HG02870 (cell line): ENCODE measurements at regions not wholly inside any gene's neighbourhood (a gene's known extent, or its start where the extent isn't known, plus 50 kb on each side); places are given as distances from the start of the nearest gene placed in this dataset.

Experiments used
- ATAC-seq: cut with Tn5 transposase; IDR thresholded peaks from one replicate; pipeline ENCODE4 v1.9.1; 2021; ENCODE audit warnings: mild to moderate bottlenecking, moderate library complexity; ENCODE audit not compliant: unreplicated experiment

- ATAC-seq, result no peak
These were observed 178.4 kb upstream of the ADAMTS5 start for GRCh38 chr21:27145134-27145798.

- no peak for ATAC-seq
These were observed 176.6 kb upstream of the ADAMTS5 start for GRCh38 chr21:27143476-27143875.

- no peak for ATAC-seq
These were observed 172.6 kb upstream of the ADAMTS5 start for GRCh38 chr21:27139526-27139925.

- no peak for ATAC-seq
These were observed 167.6 kb upstream of the ADAMTS5 start for GRCh38 chr21:27134516-27134915.

- ATAC-seq, result no peak
These were observed 165.4 kb upstream of the ADAMTS5 start for GRCh38 chr21:27132266-27132665.

GRCh38 chr21:27130154-27130553 lies 163.3 kb upstream of the ADAMTS5 start:
- no peak for ATAC-seq

- ATAC-seq, result no peak
These were observed 162.8 kb upstream of the ADAMTS5 start for GRCh38 chr21:27129694-27130093.

- no peak for ATAC-seq
These were observed 162.3 kb upstream of the ADAMTS5 start for GRCh38 chr21:27129215-27129614.

- ATAC-seq, result no peak
These were observed 159.3 kb upstream of the ADAMTS5 start for GRCh38 chr21:27126140-27126539.

GRCh38 chr21:27122686-27123085 lies 155.8 kb upstream of the ADAMTS5 start:
- no peak for ATAC-seq

- ATAC-seq, result no peak
These were observed 147.2 kb upstream of the ADAMTS5 start for GRCh38 chr21:27114111-27114510.

GRCh38 chr21:27112186-27112585 lies 145.3 kb upstream of the ADAMTS5 start:
- no peak for ATAC-seq

- ATAC-seq, result no peak
These were observed 144.1 kb upstream of the ADAMTS5 start for GRCh38 chr21:27110956-27111355.

- ATAC-seq, result no peak
These were observed 141.8 kb upstream of the ADAMTS5 start for GRCh38 chr21:27108701-27109100.

- ATAC-seq, result no peak
These were observed 141.3 kb upstream of the ADAMTS5 start for GRCh38 chr21:27108228-27108627.

- ATAC-seq, result no peak
These were observed 138.1 kb upstream of the ADAMTS5 start for GRCh38 chr21:27104846-27105431.

GRCh38 chr21:27103768-27104167 lies 136.9 kb upstream of the ADAMTS5 start:
- no peak for ATAC-seq

- ATAC-seq, result no peak
These were observed 134.6 kb upstream of the ADAMTS5 start for GRCh38 chr21:27101523-27101922.

- ATAC-seq, result no peak
These were observed 127.5 kb upstream of the ADAMTS5 start for GRCh38 chr21:27094184-27094948.

GRCh38 chr21:27086630-27087029 lies 119.7 kb upstream of the ADAMTS5 start:
- no peak for ATAC-seq

GRCh38 chr21:27086186-27086585 lies 119.3 kb upstream of the ADAMTS5 start:
- ATAC-seq, result no peak

- ATAC-seq, result no peak
These were observed 118.5 kb upstream of the ADAMTS5 start for GRCh38 chr21:27085387-27085786.
